Stomach (tissue), 4 donors: ENCODE measurements at regions not wholly inside any gene's neighbourhood (a gene's known extent, or its start where the extent isn't known, plus 50 kb on each side); places are given as distances from the start of the nearest gene placed in this dataset.

Experiments used
- CTCF ChIP-seq, 7 experiments: fragments of 450-650 bp in 4 of 7; fragments of 200-600 bp in 3 of 7; sonication (generic) in 3 of 7; IDR thresholded peaks; one replicate each; pipeline ENCODE4 v1.5.1; 2016 to 2019; ENCODE audit warnings: antibody characterized with exemption in 7 of 7, control low read depth in 2 of 7, mild to moderate bottlenecking in 1 of 7
- POLR2AphosphoS5 ChIP-seq, 3 donors: sonication (generic); formaldehyde crosslinking; IDR thresholded peaks; one replicate each; pipeline ENCODE4 v1.6.1; 2016; ENCODE audit warnings: antibody characterized with exemption in 3 of 3

GRCh38 chr2:18445433-18446320 is 114.8 kb downstream of the RDH14 start:
- TF ChIP-seq CTCF (IDR thresholded peaks at IDR 0.05) (no peak), POLR2AphosphoS5 (IDR thresholded peaks at IDR 0.05) (peak in 1 of 3 donors; percentile 8)
